WERI-Rb-1 (cell line): ENCODE measurements at regions not wholly inside any gene's neighbourhood (a gene's known extent, or its start where the extent isn't known, plus 50 kb on each side); places are given as distances from the start of the nearest gene placed in this dataset.

Experiments
- DNase-seq: peaks from one replicate; pipeline ENCODE4 v3.0.0-alpha.2; 2020
- H3K27ac ChIP-seq: fragments of 250-450 bp; sonication (Bioruptor Pico); 2 replicates; pipeline ENCODE4 v1.5.1; 2020; ENCODE audit warnings: mild to moderate bottlenecking, moderate library complexity
- H3K27me3 ChIP-seq: fragments of 250-450 bp; sonication (Bioruptor Pico); 2 replicates; pipeline ENCODE4 v1.5.1; 2021; ENCODE audit warnings: mild to moderate bottlenecking, low read depth, moderate library complexity; ENCODE audit not compliant: insufficient read depth, severe bottlenecking
- H3K36me3 ChIP-seq: fragments of 250-450 bp; sonication (Bioruptor Pico); 2 replicates; pipeline ENCODE4 v1.5.1; 2020; ENCODE audit warnings: mild to moderate bottlenecking, moderate library complexity
- H3K4me3 ChIP-seq: 2 replicates; pipeline ENCODE4 v1.5.1; 2011; ENCODE audit warnings: low read depth, mild to moderate bottlenecking, control low read depth, low read length
- H3K9me3 ChIP-seq: fragments of 250-450 bp; sonication (Bioruptor Pico); 2 replicates; pipeline ENCODE4 v1.5.1; 2021; ENCODE audit warnings: mild to moderate bottlenecking, moderate library complexity; ENCODE audit not compliant: severe bottlenecking
- TF ChIP-seq, protein P1 (sequence below): IDR thresholded peaks from 2 replicates; pipeline ENCODE4 v1.5.1; 2011; ENCODE audit warnings: low read depth, mild to moderate bottlenecking, control low read depth, inconsistent platforms, low read length

DNA sequence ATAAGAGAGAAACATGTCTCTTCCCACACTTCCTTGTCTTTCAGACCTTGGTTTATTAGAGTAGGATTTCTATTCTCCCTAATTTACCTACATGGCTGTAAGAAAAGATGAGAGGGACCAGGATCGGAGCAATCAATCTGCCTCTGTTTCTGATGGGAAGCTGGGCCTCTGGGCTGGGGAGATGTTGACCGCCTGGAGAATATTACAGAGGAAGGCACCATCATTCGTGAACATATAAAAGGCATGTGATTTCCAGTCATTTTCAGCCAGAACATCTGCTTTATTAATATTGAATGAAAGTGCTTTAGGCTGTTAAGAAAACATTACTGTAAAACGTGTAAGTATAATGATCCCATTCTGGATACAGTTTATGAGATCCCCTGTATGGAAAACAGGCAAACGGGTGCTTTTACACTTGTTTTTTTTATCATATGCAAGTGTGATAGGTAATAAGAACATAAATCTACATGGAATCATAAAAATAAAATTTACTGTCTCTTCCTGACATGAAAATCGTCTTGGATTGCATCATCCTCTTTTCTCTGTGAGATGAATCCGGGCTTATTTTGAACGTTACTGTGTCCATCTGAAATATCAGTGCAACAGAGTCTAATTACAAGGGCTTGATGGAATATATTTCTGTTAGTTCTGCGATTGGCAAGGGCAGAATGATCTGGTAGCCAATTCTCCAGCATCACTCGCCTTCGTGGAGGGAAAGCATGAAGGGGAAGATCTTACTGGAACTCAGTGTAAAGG, 94.5 kb upstream of the BAIAP2L1 start:
- Histone ChIP-seq H3K9me3 (peaks cover 5% of the 10 kb centered on the region), H3K4me3 (no peak overlapping the region), H3K27me3 (no peaks in the 10 kb centered on the region), H3K27ac (no peak overlapping the region), H3K36me3 (no peaks in the 10 kb centered on the region)
- TF ChIP-seq, protein P1, sequence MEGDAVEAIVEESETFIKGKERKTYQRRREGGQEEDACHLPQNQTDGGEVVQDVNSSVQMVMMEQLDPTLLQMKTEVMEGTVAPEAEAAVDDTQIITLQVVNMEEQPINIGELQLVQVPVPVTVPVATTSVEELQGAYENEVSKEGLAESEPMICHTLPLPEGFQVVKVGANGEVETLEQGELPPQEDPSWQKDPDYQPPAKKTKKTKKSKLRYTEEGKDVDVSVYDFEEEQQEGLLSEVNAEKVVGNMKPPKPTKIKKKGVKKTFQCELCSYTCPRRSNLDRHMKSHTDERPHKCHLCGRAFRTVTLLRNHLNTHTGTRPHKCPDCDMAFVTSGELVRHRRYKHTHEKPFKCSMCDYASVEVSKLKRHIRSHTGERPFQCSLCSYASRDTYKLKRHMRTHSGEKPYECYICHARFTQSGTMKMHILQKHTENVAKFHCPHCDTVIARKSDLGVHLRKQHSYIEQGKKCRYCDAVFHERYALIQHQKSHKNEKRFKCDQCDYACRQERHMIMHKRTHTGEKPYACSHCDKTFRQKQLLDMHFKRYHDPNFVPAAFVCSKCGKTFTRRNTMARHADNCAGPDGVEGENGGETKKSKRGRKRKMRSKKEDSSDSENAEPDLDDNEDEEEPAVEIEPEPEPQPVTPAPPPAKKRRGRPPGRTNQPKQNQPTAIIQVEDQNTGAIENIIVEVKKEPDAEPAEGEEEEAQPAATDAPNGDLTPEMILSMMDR = no peak
- DNase-seq = no peak

DNA sequence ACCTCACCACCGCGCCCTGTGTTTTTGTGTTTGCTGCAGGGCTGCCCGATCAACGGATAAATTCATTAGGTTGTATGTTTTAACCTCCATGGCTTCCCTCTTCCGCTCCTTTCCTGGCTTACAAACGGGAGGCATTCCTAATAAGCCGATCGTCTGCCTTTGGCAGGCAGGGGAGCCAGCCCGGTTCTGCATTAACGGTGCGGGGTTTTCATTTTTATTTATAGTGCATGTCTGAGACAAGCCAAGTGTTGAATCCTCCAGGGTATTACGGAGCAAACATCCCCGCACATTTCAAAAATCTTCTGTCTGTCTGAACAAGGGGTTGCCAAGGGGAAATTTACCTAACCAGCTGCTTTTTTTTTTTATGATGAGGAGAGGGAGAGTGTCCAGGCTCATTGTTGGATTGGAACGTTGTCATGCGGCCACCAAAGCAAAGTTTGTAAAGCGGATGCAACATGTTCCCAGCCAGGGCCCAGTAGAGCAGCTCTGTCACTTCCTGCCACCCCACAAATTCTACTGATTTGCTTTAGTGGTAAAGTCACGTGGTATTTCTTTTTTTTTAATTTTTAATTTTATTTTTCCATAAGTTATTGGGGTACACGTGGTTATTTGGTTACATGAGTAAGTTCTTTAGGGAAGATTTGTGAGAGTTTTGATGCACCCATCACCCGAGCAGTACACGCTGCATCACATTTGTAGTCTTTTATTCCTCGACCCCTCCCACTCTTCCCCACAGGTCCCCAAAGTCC, 92.3 kb upstream of the BAIAP2L1 start:
- H3K36me3 ChIP-seq = no peaks in the 10 kb centered on the region

DNA sequence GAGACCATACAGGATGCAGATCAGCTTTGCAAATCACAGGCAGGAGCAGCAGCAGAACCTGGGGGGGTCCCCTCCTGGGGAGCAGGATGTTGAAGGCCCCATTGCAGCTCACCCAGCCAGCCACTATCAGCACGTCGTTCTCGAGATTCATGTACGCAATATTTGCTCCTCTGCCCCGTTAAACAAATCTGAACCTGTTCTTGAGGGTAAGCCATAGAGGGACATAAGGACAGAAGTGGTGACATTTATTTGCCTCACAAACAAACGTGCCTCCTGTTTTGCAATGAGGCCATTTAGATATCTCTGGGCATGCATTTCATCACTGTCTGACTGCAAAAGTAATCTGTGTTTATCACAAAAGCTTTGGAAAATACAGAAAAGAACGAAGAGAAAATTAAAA, 87.3 kb upstream of the BAIAP2L1 start:
- H3K4me3 ChIP-seq = no peak overlapping the region
- TF ChIP-seq, protein P1 = no peak
- no peaks in the 10 kb centered on the region for H3K27me3 ChIP-seq
- H3K9me3 ChIP-seq = no peaks in the 10 kb centered on the region
- H3K36me3 ChIP-seq = no peaks in the 10 kb centered on the region
- no peak for DNase-seq
- no peak overlapping the region for H3K27ac ChIP-seq

More for the DNA sequence above, 92.3 kb upstream of the BAIAP2L1 start:
- H3K27ac ChIP-seq = no peak overlapping the region
- no peaks in the 10 kb centered on the region for H3K27me3 ChIP-seq
- TF ChIP-seq, protein P1 = no peak
- peaks cover 5% of the 10 kb centered on the region for H3K9me3 ChIP-seq
- DNase-seq = no peak
- no peak overlapping the region for H3K4me3 ChIP-seq

DNA sequence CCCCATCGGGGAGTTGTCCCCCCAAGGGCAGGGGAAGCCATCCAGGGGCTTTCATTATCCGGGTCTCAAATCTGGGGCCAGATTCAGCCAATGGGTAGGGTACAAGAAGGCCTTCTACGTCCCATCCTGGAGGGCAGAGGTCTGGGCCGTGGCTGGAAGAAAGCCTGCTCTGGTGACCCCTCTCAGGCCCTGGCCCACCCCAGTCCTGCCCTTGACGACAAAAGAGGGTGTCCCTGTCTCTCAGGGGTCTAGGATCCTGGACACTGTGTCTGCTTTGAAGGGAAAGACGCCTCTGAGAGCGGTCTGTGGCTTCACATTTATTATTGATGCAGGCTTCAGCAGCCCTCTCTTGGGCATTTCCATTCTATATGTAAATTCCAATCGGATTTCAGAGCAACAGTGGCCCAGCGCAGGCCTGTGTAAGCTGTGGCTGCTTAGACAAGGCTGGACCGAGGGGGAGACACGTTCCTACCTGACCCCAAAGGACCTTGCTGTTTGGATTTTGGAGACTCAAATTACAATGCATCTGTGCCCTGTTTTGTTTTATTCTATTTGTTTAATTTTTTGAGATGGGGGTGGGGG, 83.2 kb upstream of the BAIAP2L1 start:
- Histone ChIP-seq H3K27me3 (no peaks in the 10 kb centered on the region), H3K36me3 (no peaks in the 10 kb centered on the region), H3K27ac (no peak overlapping the region), H3K4me3 (no peak overlapping the region), H3K9me3 (peaks cover 9% of the 10 kb centered on the region)
- no peak for DNase-seq
- TF ChIP-seq, protein P1 = no peak

DNA sequence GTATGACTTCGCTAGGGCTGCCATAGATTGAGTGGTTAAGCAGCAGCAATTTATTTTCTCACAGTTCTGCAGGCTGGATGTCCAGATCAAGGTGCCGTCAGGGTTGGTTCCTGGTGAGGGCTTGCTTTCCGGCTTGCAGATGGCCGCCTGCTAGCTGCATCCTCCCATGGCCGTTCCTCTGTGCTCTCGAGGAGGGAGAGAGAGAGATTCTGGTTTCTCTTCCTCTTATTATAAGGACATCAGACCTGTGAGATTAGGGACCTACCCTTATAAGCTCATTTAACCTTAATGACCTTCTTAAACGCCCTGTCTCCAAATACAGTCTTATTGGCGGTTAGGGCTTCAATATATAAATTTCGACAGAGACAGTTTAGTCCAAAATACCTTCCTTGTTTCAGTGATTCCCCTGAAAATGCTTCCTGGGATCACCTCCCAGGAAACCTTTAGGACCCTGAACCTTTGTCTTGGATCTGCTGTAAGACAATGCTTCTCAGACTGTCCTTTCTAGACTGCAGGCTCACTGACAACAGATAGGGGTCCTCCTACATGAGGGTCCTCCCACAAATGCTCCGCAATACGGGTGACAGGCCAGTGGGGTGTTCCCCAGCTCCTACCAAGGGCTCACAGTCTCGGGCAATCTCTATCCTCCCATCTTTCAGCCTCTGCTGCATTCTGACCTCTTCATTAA, 82.5 kb upstream of the BAIAP2L1 start:
- no peaks in the 10 kb centered on the region for H3K36me3 ChIP-seq
- H3K4me3 ChIP-seq = no peak overlapping the region
- peaks cover 9% of the 10 kb centered on the region for H3K9me3 ChIP-seq
- H3K27ac ChIP-seq = no peak overlapping the region
- TF ChIP-seq, protein P1 = 0 out of 2 replicates have a peak, but pooled peaks have one; percentile 15
- DNase-seq = no peak
- H3K27me3 ChIP-seq = no peaks in the 10 kb centered on the region
